Spleen (tissue), 7 donors: ENCODE measurements at regions not wholly inside any gene's neighbourhood (a gene's known extent, or its start where the extent isn't known, plus 50 kb on each side); places are given as distances from the start of the nearest gene placed in this dataset.

ENCODE experiments used
- CTCF ChIP-seq, 11 experiments: fragments of 200-600 bp in 7 of 11; fragments of 450-650 bp in 4 of 11; sonication (generic) in 4 of 11; IDR thresholded peaks in 8 of 11; conservative IDR thresholded peaks in 3 of 11; 1 replicate in 7 of 11; 2 replicates in 4 of 11; pipeline versions ENCODE4 v1.4.0 to v1.8.0; 2016 to 2021; ENCODE audit warnings: antibody characterized with exemption in 11 of 11, inconsistent platforms in 4 of 11, mild to moderate bottlenecking in 1 of 11
- POLR2A ChIP-seq, 3 donors: fragments of 450-650 bp; IDR thresholded peaks; one replicate each; pipeline ENCODE4 v1.5.1; 2017; ENCODE audit warnings: antibody characterized with exemption in 3 of 3, mild to moderate bottlenecking in 1 of 3
- POLR2AphosphoS5 ChIP-seq, 3 donors: sonication (generic); formaldehyde crosslinking; IDR thresholded peaks; one replicate each; pipeline ENCODE4 v1.5.1; 2017; ENCODE audit warnings: antibody characterized with exemption in 3 of 3
- donor health status: DM: no; HTN: no; CAD: no; lungs with moderate emphysema.
- donor health status: DM: no; HTN: no; CAD: no.
- donor health status: DM: no; HTN: no; CAD: no.

GRCh38 chr20:50363479-50363878, 146.7 kb upstream of the PTPN1 start:
- TF ChIP-seq CTCF (IDR thresholded peaks at IDR 0.05 in 8 of 11, conservative IDR thresholded peaks at IDR 0.05 in 3 of 11) (no peak), POLR2AphosphoS5 (IDR thresholded peaks at IDR 0.05) (no peak), POLR2A (IDR thresholded peaks at IDR 0.05) (no peak)
